Muscle of back (tissue), 3 donors: ENCODE measurements at regions not wholly inside any gene's neighbourhood (a gene's known extent, or its start where the extent isn't known, plus 50 kb on each side); places are given as distances from the start of the nearest gene placed in this dataset.
"Not testable (repeated sequence)": the region's sequence is repeated elsewhere in the genome, so short reads cannot be mapped to it uniquely, and the experiment has no call there.

Source experiments
- DNase-seq, 3 donors: peaks; one replicate each; pipeline versions ENCODE4 v3.0.0 to v3.0.0-alpha.2; 2013

- no peak for DNase-seq
Measured at GRCh38 chr2:128414946-128415778, 96.5 kb upstream of the HS6ST1 start.

DNA sequence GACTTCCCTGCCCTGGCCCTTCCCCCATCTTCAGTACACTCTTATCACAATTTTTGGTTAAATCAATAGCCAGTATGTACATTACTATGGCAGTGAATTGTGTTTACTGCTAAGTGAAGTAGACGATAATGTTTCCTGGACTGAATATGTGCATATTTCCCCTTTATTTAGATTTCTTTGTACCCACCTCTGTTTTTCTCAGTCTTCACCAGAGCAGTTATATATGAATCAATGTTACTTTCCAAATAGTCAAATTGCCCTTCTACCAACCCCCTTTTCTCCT, 97.1 kb upstream of the HS6ST1 start:
- DNase-seq, result no peak

- no peak for DNase-seq
Measured at GRCh38 chr2:128416109-128416785, 97.6 kb upstream of the HS6ST1 start.

DNA sequence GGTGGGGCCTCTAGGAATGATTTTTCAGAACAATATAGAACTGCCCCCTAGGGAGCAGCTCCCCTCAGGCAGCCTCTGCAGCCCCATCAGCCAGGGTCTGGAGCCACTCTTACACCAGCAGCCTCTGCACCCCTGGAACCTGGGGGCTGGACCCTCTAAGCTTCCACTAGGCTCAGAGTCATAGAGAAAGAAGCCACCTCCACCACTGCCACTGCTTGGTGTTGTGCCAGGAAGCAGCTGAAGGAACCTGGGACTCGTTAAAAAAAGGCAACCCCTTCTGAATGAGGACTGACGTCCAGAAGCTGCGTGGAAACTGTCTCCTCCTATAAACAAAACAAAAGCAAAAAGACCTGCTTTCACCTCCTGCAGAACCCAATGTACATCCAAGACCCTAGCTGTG, 98.1 kb upstream of the HS6ST1 start:
- no peak for DNase-seq

GRCh38 chr2:128417264-128417663, 98.6 kb upstream of the HS6ST1 start:
- not testable (repeated sequence) for DNase-seq

DNA sequence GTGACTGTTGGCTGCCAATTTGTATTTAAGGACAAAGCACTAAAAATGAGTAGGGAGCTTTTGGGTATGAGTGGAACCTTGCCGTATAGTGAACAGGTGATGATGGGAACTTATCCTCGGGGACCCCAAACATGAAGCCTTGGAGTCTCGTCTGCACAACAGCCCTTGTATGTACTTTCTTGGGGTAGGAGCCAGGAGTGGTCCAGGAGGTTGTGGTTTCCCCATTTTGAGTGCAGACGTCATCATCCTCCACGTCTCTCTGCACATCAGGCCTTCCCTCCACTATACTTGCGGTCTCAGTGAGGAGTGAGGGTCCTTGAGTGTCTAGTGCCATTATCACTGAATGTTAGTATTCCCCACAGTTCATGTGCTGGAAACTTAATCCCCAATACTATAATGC, 101.5 kb upstream of the HS6ST1 start:
- DNase-seq, result no peak

DNA sequence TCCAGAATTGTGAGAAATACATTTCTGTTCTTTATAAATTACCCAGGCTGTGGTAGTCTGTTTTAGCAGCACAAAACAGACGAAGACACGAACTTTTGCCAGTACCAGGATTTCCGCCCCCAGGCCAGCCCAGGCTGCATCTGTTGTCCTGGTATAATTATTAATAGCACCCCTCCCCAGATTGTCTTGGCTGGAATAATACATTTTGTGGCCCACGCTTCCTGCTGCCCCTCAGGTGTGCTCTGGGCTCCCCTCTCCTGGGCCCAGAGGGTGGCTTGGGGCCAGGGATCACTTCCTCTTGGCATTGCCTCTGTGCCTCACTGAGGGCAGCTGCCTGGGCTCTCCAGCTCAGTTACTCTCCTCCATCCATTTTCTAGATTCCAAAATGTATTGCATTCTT, 102.1 kb upstream of the HS6ST1 start:
- no peak for DNase-seq

- no peak for DNase-seq
Measured at GRCh38 chr2:128421286-128421685, 102.6 kb upstream of the HS6ST1 start.

GRCh38 chr2:128421861-128422311, 103.2 kb upstream of the HS6ST1 start:
- no peak for DNase-seq

DNA sequence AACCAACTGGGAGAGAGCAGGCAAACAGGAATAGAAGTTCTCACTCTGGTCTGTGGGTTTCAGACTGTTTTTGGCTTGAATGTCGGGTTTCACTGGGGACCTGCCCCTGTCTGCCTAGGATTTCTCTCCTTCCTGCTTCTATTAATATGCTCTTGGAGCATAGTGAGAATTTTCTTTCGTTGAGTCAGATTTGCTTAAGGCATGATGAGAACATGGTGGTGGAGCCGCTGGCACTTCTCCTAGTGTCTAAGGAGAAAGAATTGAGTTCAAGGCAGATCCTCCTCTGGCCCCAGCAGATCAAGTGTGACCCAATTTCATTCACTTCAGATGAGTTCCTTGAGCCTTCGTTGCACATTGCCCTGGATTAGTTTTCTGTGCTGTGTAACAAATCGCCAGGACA, 103.9 kb upstream of the HS6ST1 start:
- peak in 1 of 3 donors; percentile 81 for DNase-seq

- no peak for DNase-seq
Measured at GRCh38 chr2:128423788-128424165, 105.1 kb upstream of the HS6ST1 start.

DNA sequence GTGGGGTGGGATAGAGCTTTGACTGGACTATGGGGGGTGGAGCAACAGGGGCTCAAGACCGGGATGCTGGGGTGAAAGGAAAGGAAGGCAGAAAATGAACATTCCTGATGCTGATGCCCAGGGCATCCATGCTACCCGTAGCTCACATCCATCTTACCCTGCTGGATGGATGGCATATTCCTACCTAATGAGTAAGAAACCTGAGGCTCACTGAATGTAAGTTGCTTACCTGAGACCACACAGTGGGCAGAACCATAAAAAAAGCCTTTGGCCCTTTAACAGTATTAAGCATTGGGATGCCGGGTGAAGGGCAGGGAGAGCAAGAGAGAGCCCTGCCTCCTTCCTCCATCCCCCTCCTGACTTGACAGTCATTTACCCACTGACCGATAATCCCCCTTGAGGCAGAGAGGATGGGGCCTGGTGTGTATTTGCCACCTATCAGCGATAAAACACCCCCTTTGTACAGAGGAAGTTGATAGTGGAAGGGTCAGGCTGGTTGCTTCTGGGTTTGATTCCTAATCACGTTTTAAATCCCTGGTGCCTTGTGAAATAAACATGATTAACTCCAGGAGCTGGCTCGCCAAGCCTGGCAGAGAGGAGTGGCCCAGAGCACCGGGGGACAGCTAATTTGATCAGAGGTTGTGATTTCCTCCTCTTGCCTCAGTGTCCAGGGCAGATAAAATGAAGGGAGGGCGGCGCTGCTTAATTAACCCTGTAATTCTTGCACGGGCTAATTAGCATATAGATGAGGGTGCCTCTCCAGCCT, 105.9 kb upstream of the HS6ST1 start:
- no peak for DNase-seq

- no peak for DNase-seq
Measured at GRCh38 chr2:128425216-128425615, 106.5 kb upstream of the HS6ST1 start.

- no peak for DNase-seq
Measured at GRCh38 chr2:128425731-128426620, 107.3 kb upstream of the HS6ST1 start.

- DNase-seq, result no peak
Measured at GRCh38 chr2:128427413-128427755, 108.7 kb upstream of the HS6ST1 start.

DNA sequence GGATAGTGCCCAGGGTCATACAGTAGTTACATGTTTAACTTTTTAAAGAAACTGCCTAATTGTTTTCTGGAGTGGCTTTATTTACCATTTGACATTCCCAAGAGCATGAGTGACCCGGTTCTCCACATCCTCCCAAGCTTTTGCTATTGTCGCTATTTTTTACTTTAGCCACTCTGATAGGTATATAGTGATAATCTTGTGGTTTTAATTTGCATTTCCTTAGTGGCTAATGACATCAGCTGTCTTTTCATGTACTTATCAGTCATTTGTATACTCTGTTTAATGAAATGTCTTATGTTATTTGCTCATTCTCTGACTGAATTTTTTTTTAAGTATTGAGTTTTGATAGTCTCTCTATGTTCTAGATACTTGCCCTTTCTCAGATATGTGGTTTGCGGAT, 109.7 kb upstream of the HS6ST1 start:
- DNase-seq, result no peak

DNA sequence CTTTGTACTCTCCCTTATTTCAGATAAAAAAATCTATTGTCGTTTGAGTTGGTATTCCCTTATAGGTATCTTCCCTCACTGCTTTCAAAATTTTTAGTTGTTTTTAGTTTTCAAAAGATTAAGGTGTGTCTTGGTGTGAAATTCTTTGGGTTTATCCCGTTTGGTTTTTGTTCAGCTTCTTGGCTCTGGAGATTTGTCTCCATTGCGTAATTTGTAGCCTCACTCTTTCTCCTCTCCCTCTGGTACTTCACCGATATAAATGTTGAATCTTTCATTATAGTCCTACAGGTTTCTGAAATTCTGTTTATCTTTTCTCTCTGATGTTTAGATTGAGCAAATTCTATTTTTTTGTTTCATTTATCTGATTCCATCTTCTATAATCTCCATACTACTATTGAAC, 113.8 kb upstream of the HS6ST1 start:
- no peak for DNase-seq

DNA sequence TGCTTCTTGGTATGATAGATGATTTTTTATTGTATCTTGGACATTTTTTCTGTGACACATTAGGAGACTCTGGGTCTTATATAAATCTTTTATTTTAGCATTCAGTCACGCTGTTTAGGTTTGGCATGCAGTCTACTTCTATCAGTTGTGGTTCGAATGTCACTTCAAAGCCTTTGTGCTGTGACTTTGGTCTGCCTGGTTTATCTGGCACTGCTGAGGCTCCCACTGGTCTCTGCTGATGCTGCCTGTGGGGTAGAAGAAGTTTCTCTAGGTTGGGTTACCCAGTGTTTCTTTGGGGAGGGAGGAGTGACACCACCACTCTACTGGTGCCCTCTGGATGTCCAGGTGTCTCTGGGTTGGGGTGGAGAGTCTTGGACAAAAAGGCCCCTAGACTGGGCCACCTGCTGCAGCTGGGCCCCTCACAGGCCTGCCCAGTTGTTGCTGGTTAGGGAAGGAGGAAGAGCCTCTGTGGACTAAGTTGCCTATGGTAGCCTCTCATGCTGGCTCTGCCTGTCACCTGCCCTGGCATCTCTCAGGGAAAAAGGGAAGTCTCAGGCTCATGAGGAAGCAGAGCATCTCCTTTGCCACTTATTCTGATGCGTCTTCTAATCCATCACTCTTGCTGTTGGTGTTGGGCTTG, 115.4 kb upstream of the HS6ST1 start:
- no peak for DNase-seq

DNA sequence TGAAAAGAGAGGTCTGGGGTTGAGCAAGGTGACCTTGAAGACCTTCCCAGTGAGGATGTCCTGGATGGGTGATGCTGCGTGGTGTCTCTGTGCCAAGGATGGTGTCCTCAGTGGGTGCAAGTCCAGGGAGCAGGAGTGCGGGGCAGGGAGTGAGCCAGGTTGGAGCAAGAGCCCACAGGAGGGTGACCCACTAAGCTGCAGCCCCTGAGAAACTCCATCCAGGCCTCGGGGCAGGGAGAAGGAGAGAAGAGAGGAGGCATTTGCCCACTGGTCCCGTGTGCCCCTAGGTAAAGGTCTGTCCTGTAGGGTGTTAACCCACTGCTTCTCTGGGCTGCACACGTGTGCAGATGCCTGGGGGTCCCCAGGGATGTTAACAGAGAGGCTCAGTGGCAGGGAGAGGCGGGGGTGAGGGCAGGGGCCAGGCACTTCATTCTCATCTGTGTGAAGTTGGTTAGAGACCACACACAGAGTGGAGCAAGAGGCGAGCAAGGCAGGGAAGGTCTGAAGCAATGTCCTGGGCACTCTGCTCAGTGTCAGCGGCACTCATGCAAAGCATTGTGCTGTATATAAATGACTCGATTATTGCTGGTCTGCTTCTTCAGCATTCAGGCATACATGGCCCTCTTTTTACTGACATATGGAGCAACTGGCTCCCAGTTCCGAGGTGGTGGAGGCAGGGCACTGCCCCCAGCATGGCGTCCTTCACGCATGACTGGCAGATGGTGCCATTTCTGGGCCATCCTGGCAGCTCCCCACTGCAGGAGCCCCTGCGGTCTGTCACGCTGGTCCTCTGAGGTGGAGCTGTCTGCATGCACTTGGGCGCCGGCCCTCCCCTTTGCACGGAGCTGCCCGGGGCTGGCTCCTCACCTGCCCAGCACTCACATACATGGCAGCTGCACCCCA, 117.2 kb upstream of the HS6ST1 start:
- no peak for DNase-seq

GRCh38 chr2:128436479-128437203, 118.0 kb upstream of the HS6ST1 start:
- DNase-seq, result no peak
